ENCODE measurements at regions not wholly inside any gene's neighbourhood (a gene's known extent, or its start where the extent isn't known, plus 50 kb on each side); places are given as distances from the start of the nearest gene placed in this dataset.

DNA sequence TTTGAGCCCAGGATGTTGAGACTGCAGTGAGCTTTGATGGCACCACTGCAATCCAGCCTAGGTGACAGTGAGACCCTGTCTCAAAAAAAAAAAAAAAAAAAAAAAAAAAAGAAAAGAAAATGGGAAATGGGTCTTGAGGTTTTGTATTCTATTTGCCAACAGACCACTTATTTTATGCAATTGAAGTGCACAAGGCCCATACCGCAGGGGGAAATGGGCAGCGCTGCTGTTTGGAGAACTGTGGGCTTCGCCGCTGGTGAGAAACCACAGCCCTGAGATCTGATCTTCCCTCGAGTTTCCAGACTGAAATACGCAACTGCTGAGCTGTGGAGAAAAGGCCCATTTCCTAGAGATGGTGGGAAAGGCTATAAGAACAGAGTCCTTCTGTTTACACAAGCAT lies 512.0 kb downstream of the TCERG1L start:
- no peak for DNase-seq (ENCODE audit: low read depth in 2 of 2)

DNA sequence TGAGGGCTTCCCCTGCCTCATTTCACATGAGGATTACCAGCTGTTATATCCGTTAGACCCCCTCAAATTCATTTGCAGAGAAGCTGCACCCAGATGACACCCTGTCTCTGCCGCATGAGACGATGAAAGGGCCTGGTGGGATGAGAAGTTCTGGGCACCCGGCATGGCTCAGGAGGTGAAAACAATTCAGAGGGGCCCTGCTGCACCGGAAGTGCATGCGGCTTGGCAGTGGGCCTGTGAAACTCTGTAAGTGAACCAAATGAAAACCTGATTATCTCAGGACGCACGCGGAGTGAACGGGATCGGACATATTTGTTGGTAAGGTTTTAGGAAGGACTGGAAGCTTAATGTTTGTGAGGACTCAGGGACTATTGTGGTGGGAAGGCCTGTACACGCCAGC lies 511.2 kb downstream of the TCERG1L start:
- no peak for DNase-seq (ENCODE audit: low read depth in 2 of 2)

DNA sequence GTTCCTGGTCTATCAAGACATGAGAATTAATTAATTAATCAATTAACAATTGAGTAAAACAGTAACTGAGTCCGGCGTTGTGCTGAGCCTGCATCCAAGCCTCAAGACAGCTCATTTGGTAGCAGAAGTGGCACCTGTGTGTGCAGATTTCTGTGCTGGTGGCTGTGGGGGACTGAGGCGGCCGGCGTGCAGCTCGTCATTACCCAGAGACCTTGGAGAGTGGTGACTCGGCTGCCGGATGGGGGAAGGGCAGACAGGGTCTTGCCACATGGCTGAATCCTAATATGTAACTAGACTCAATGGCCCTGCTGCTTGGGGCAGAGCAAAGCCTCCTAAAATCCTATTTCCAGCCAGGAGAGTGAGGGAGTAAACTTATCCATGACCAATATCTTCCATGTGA lies 510.2 kb downstream of the TCERG1L start:
- DNase-seq (ENCODE audit: low read depth in 2 of 2) = no peak

DNA sequence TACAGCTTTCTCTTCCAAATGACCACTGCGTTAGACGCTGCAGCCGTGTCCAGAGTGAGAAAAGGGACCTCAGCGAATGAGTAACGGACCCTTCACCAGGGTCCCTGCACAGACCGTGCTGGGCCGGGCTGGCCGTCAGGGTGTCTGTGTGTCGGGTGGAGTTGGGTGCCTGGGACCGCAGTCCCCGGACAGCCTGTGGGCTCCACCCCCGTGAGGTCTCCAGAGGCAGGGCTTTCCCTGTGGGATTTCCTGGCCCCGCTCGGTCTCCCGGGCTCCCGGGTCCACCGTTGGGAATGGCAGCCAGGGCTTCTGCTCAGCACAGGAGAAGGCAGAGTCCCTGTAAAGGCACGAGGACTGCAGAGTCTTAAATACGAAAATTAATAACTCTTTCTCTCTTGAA lies 509.7 kb downstream of the TCERG1L start:
- no peak for DNase-seq (ENCODE audit: low read depth in 2 of 2)

DNA sequence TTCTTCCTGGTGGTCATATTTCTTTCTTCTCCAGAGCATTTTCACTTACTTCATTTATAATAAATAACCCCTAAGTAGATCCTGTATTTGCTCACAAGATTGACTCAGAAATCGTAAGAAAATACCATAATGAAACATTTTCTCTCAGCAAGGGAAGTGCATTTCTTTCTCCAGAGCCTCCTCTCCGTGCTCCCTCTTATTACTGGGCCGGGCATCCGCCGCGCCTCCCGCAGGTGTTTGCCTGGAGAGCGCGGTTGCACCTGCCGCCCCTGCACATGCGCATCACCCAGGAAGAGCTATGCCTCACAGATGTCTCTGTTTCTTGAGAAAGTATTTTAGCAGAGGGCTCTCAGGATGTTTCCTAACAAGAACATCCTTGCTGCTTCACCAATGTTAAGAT lies 509.2 kb downstream of the TCERG1L start:
- no peak for DNase-seq (ENCODE audit: low read depth in 2 of 2)

DNA sequence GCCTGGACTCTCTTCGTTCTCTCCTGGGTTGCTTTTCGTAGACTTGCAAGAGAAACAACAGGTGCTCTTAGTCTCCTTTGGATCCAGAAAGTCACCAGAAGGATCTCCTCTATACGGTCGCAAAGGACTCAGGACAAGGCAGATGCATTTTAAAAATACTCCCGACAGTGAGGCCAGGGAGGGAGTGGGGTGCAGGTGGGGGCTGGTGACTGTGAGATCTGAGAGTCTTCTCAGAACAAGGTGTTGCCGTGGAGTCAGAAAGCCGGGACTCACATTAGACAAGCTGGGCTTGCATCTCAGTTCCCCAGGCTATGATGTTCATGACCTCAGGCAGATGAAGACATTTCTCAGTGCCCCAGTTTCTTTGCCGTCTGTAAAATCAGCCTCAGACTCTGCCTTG lies 507.2 kb downstream of the TCERG1L start:
- DNase-seq (ENCODE audit: low read depth in 2 of 2) = no peak

DNA sequence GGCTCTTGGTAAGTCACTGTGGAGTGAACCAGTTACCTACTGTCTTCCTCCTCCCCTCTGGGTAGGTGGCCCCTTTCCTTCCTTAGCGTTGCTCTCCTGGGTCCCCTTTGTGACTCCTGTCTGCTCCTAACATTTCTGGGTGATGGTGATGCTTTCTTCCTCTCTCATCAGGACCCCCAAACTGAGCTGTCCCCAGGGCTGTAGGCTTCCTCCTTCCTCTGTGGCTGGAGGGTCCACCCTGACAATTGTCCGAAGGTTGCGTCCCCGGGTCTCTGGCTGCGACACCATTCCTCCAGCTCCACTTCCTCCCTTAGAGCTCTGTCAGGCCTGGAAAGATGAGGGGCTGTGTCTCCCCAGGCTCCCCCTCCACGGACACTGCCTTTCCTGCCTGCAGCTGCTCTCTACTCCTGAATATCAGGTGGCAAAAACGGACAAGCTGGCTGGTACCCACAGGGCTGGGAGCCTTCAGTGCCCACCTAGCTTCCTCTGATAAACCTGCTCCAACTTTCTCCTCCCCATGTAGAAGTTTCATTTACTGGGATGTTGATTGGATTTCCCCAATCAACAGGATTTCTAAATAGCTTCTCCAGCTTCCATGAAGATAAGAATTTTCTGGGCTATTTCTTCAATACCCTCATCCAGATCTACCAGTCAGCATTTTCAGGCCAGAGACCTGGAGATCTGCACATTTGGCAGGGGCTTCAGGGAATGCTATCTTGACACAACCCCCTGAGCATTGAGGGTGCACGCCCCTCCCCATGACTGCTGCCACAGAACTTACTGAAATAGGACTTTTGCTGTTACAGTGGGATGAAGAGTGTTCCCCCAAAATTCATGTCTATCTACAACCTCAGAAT lies 506.5 kb downstream of the TCERG1L start:
- DNase-seq (ENCODE audit: low read depth in 2 of 2) = no peak

DNA sequence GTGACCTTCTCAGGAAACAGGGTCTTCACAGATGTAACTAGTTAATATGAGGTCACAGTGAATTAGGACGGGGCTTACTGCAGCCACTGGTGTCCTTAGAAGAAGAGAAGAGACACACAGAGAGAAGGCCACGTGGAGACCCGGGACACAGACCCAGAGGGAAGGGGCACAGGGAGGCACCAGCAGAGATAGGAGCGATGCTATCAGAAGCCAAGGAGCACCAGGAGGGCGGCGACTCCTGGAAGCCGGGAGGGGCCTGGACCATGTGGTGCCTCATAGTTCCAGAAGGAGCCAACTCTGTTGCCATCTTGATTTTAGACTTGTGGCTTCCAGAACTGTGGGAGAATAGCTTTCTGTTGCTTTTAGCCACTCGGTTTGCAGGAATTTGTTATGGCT lies 505.9 kb downstream of the TCERG1L start:
- DNase-seq (ENCODE audit: low read depth in 2 of 2) = no peak

DNA sequence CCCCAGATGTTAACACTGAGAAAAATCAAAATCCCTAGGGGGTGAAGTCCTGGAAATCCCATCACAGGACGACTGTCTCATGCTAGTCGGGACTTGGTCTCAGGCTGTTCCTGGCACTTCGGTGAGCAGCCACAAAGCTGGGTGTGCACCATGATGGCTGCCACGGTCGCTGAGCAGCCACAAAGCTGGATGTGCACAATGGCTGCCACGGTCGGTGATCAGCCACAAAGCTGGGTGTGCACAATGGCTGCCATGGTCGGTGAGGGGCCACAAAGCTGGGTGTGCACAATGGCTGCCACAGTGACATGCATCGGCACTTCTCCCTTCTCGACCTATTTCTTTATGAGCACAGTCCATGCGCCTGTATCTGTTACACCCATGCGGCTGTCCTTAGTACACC lies 505.1 kb downstream of the TCERG1L start:
- DNase-seq (ENCODE audit: low read depth in 2 of 2) = no peak

DNA sequence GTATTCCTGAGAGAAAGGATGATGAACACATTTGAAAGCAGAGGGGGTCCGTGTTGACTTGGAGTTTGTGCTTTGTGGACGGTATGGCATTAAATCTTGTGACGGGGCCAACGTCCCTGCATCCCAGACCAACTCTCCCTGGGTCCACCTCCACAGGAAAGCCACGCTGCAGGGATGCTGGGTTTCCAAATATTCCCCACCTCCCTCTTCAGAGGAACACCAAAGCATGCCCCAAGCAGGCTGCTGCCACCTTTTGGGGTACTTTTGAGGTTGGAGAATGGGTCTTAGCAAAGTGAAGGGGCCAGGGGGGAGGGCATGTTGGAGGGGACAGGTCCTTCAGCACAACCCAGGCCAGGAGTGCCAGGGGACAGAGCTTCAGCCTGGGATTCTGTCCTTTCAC lies 504.4 kb downstream of the TCERG1L start:
- no peak for DNase-seq (ENCODE audit: low read depth in 2 of 2)

DNA sequence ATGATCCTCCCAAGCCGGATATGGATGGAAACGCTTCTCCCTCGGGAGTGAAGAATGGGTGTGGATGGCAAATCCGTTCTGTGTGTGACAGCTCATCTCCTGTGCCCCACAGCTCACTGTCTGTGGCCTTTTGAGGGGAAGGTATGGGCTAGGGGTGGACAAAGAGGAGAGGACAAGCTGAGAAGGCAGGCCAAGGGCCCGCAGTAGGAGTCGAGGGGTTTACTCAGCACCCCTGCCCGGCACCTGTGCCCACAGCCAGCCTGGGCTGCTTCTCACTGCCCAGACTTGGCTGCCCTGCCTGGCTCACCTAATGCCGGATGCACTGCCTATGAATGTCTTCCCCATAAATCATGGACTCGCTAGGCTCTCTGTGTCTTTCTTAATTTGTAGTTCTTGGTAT lies 503.8 kb downstream of the TCERG1L start:
- DNase-seq (ENCODE audit: low read depth in 2 of 2) = no peak

DNA sequence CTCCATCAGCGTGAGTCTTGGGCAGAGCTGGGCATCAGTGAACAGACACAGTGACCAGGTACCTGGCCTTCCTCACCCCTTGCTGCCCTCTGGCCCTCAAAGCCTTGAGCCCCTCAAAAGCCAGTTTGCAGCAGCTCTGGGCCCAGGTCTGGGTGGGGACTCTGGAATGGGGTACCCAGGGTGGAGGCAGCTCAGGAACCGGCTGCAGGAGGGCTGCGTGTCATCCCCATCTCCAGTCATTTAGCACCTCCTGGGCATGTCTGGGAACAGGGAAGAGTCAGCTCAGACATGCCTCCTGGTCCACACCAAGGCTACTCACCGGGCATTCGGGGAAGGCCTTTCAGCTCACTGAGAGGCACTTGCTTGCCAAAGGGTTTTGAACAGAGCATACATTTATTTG lies 503.3 kb downstream of the TCERG1L start:
- no peak for DNase-seq (ENCODE audit: low read depth in 2 of 2)

DNA sequence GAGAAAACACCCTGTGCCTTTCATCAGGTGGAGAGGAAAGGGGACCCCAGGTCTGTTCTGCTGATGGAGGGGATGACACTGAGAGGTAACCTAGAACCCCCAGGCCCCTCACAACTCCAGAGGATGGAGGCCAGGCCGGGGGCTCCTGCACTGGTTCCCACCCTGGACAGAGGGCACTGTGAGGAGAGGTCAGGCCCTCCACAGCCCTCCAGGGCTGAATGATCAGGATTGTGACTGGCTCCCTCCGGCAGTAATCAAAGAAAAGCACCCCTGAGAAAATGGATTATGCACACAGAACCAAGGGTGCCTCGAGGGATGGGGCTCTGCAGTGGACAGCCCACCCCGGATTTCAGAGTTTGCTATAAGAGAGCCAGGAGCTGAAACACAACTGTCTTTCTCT lies 502.8 kb downstream of the TCERG1L start:
- DNase-seq (ENCODE audit: low read depth in 2 of 2) = no peak

DNA sequence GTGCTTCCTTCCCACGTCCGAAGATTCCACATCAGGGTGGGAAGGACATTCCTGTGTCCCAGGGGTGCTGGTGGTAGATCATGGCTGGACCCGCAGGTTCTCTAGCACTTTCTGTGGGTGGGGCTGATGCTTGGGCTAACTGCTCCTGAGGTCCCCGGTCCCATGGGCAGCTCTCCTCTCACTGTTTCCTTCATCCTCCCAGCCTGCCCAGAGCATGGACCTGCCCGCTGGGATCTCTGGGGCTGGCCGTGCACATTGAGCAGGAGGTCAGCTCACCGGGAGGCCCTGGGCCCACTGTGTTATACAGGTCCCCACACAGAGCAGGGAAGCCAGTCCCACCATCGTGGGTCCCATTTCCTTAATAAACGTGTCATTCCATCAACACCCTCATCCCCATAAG lies 502.3 kb downstream of the TCERG1L start:
- DNase-seq (ENCODE audit: low read depth in 2 of 2) = no peak

DNA sequence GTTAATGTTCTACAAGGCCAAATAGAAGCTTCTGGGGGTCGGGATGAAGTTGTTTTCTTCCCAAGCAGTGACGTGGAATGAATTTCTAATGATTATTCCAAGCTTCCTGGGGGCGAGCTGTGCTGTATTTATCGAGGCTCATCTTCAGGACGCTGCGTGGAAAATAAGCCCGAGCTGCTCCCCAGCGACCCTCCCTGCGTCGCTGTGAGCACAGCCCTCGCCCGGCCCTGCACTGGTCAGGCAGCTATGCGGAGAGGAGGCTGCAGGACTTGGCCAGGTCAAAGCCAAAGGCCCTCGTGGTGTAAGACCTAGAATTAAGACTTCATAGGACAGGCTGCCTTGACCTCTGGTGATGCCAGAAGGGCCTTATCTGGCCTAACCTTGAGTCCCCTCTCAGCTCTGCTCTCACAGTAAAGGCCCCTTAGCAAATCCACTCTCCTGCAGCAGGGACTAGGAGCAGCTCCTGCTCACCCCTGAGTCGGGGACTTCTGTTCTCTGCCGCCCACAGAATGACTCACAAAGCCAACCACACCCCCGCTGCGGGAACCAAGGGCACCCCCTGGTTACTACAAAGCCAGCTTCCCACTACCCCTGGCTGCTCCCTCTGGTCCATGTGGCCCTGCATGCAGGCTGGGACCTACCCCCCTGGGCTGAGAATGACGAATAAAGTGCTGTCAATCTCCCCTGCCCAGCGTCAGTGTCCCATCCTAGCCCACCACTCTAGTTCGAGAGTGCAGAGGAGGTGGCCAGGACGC lies 501.6 kb downstream of the TCERG1L start:
- DNase-seq (ENCODE audit: low read depth in 2 of 2) = no peak

DNA sequence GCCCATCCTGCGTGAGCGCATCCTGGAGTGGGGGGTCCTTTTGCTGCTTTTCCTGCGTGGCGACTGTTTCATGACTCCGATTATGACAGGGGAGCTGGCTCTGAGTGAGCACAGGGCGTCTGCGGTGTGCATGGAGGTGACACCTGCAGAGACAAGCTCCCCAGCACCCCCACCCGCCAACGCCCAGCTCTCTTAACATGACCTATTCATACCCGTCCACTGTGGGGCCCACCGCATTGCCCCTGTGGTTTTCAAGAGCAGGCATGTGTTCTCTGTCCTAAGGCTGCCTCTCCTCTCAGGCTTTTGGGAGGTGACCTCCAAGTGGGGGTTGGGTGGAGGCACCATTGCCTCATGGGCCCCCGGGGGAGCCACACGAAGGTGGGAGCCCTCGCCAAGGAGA lies 500.7 kb downstream of the TCERG1L start:
- no peak for DNase-seq (ENCODE audit: low read depth in 2 of 2)

DNA sequence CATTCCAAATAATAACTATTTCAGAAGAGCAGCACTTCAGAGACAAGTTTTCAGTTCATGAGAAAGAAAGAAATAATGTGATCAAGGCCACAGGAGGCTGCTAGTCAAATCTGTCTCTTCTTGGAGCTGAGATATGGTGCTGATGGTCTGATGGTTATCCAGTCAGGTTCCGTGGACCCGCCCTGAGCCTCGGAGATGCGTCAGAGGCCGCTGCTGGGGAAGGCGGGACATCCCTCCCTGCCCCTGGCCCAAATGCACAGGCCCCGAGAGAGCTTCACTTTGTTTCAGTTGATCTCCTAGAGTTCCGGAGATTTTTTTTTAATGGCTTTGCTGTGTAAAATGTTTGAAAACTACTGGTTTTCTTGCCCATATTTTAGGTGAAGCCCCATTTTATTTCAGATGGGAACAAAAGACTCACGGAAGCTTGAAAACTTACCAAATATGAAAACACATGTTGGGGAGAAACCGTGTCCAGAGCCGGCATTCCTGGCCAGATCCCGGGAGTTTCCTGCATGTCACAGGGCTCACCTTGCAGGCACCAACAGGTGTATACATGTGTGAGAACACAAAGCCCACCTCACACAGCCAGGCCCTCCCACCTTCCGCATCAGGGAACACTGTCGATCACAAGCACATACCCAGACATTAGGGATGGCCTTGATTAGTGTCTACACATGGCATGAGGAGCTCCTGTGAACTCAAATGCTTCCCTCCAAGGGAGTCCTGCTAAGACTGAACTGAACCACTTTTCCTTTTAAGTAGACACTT lies 499.0 kb downstream of the TCERG1L start:
- no peak for DNase-seq (ENCODE audit: low read depth in 2 of 2)

DNA sequence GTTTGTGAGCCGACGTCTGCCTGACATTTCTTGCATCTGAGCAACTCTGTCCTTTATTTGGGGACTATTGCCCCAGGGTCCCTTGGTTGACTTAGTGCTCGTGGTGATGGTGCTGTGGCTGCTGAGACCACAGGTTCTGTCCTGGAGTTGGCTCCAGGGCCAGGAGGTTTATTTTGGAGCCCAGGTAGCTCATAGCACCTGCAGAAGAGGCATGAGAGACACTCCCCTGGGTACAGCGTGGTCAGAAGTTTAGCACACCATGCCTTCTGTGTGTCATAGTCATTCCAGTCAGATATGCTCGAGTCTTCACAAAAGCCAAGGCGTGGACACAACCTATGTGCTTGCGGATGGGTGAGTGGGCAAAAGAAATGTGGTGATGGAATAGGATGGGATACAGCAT lies 496.9 kb downstream of the TCERG1L start:
- no peak for DNase-seq (ENCODE audit: low read depth in 2 of 2)

DNA sequence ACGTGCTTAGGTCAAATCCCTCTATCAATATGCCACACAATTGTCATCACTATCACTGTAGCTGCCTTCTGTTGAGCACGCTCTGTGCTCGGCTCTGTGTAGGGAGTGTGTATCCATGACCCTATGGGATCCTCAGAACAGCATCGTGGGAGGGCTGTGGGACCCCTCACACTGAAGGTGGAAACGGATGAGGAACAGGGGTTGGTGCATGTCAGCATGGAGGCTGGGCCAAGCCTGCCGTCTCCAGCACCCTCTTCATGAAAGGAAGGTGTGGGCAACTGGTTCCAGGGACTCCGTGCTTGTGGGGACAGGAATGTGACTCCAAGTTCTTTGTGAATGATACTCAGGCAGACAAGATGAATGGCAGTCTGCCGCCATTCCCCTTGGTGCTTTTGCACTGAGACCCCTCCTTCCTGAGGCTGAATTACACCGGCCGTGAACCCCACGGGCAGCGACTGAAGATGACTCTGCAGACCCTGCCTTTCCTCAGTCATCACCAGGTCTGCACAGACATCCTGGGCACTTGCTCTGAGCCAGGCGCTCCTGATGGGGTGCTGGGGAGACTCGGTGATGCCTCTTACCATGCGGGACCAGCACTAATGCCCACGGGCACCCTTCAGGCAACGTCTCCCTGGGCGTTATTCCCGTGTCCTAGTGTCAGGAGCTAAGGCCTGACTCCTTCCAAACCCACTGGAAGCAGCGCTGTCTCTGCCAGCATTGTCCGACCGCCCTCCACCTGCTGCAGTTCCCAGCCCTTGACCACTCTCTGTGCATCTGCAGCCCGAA lies 495.2 kb downstream of the TCERG1L start:
- DNase-seq (ENCODE audit: low read depth in 2 of 2) = no peak

DNA sequence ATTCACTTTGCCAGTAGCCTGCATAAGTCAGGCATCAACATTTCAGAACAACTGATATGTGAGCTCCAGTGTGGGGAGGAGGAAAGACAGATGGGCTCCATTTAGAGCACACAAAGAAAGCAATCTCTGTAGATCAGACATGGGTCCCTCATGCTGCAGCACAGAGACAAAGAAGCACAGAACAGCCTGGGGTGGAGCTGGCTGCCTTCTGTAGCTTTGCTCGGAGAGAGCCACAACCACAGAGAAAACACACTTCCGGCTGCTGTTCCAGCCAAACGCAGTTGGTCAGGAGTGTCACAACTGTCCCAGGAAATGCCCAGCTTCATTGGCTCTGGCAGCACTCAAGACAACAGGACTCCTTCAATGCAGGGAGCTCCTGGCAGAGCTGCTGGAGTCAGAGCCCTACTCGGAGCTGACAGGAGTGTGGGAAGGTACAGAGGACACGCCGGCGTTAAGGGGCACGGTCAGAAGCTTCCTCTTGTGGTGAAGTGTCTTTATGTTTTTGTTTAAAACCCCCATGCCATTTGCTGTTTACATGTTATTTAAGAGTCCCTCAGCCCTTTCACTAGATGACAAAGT lies 494.4 kb downstream of the TCERG1L start:
- DNase-seq (ENCODE audit: low read depth in 2 of 2) = no peak

DNA sequence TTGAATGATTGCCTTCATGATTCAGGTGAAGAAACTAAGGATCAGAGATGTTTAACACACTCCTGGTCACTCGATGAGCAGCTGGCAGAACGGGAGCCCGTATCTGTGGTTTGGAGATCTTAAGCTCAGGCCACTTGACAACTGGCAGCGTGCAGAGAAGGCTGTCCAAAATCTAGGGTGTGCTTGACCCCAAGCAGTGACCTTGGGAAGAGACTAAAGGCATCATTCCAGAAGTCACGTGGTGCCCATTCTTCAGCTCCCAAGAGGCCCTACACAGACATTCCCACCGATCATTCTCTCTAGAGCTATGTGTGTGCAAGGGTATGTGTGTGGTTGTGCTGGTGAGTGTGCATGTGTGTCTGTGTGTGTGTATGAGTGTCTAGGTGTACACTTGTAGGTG lies 493.8 kb downstream of the TCERG1L start:
- no peak for DNase-seq (ENCODE audit: low read depth in 2 of 2)

All from fibroblast of skin of left quadriceps (primary cell).